ENCODE measurements at regions not wholly inside any gene's neighbourhood (a gene's known extent, or its start where the extent isn't known, plus 50 kb on each side); places are given as distances from the start of the nearest gene placed in this dataset.

DNA sequence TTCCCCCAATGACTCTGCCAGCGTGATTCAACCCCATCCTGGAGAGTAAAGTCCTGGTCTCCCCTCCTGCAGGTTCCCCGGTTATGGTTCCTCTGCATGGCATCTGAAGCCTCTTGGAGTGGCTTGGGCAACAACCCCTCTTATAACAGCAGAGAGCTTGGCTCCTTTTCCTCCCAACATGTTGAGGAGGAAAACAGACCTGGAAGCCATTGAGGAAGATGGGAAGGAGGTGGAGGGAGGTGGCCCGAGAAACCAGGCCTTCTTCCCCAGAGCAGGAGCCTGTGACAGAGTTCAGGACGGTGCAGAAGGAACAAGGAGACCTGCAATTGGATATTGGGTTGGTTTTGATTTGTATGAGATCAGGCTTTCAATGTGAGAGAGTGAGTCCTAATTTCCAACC is 184.0 kb upstream of the ADCY1 start:
- Histone ChIP-seq H3K9ac (ENCODE audit: control insufficient read depth, insufficient read depth, low read length) (no peak overlapping the region), H3K9me3 (replicated peaks; ENCODE audit: control insufficient read depth, insufficient read depth, low read length) (no peaks in the 10 kb centered on the region; the same call in 2 of the 3 replicates), H3K36me3 (ENCODE audit: control insufficient read depth in 2 of 2, insufficient read depth in 2 of 2, low read length in 1 of 2) (no peaks in the 10 kb centered on the region), H4K20me1 (ENCODE audit: control insufficient read depth, insufficient read depth) (no peaks in the 10 kb centered on the region), H3K27ac (ENCODE audit: control insufficient read depth, insufficient read depth) (no peak overlapping the region), H3K27me3 (replicated peaks in 1 of 2; ENCODE audit: control insufficient read depth in 2 of 2, insufficient read depth in 2 of 2, low read length in 1 of 2) (no peaks in the 10 kb centered on the region), H3K4me1 (ENCODE audit: control insufficient read depth, insufficient read depth, low read length) (no peaks in the 10 kb centered on the region), H2AFZ (ENCODE audit: control insufficient read depth, low read depth, low read length) (no peak overlapping the region), H3K4me3 (no peak overlapping the region), H3K79me2 (ENCODE audit: control insufficient read depth, insufficient read depth, low read length) (no peaks in the 10 kb centered on the region), H3K4me2 (ENCODE audit: control insufficient read depth, insufficient read depth) (no peak overlapping the region)
- WGBS (ENCODE audit: insufficient coverage, insufficient replicate concordance, low lambda C conversion rate, missing lambda C conversion rate) = 21% methylated on average over 4 of the region's 4 CpGs
- RAD21 ChIA-PET (ENCODE audit: unreplicated experiment) = no interaction called here
- CTCF ChIA-PET = no interaction called here
- SMC1A ChIA-PET (ENCODE audit: uncharacterized antibody, unreplicated experiment) = no interaction called here
- in situ Hi-C loops (cut with MboI) = no loop called here
- intact Hi-C loops (cut with micrococcal nuclease; ENCODE audit: unreplicated experiment) = no loop called here
- POLR2A ChIA-PET = no interaction called here
- ATAC-seq (no peak), FAIRE-seq (no peak), DNase-seq (ENCODE audit: low read depth, low spot score) (no peak)
- BruUV-seq (replicated peaks) = no TSS peak
- TF ChIP-seq ESRRA (IDR thresholded peaks at IDR 0.05; ENCODE audit: low read length) (no peak), CREM (IDR thresholded peaks at IDR 0.05; ENCODE audit: low read depth) (no peak), SMARCA5 (IDR thresholded peaks at IDR 0.05) (no peak)

DNA sequence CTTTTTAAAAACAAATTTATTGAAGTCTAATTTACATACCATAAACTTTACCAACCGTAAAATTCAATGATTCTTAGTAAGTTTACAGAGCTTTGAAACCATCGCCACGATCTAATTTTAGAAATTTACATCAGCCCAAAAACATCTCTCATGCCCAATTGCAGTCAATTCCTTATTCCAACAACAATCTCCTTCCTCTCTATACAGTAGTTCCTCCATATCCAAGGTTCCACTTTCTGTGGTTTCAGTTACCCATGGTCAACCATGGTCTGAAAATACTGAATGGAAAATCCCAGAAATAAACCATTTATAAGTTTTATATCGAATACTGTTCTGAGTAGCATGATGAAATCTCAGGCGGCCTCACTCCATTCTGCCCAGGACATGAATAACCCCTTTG is 183.4 kb upstream of the ADCY1 start:
- ChIA-PET CTCF (no interaction called here), POLR2A (no interaction called here), SMC1A (ENCODE audit: uncharacterized antibody, unreplicated experiment) (interaction anchor here (0.6 kb wide), 1 partner anchor 767 kb away, joined by 3 read pairs; no protein-coding TSS in a partner anchor), RAD21 (ENCODE audit: unreplicated experiment) (no interaction called here)
- ATAC-seq = no peak
- no peaks in the 10 kb centered on the region for H3K4me1 ChIP-seq (ENCODE audit: control insufficient read depth, insufficient read depth, low read length)
- no peak overlapping the region for H3K4me2 ChIP-seq (ENCODE audit: control insufficient read depth, insufficient read depth)
- BruUV-seq (replicated peaks) = no TSS peak
- H3K9ac ChIP-seq (ENCODE audit: control insufficient read depth, insufficient read depth, low read length) = no peak overlapping the region
- no peaks in the 10 kb centered on the region for H3K27me3 ChIP-seq (replicated peaks in 1 of 2; ENCODE audit: control insufficient read depth in 2 of 2, insufficient read depth in 2 of 2, low read length in 1 of 2)
- H2AFZ ChIP-seq (ENCODE audit: control insufficient read depth, low read depth, low read length) = no peak overlapping the region
- H3K27ac ChIP-seq (ENCODE audit: control insufficient read depth, insufficient read depth) = no peak overlapping the region
- H3K9me3 ChIP-seq (replicated peaks; ENCODE audit: control insufficient read depth, insufficient read depth, low read length) = no peaks in the 10 kb centered on the region; the same call in 2 of the 3 replicates
- H3K79me2 ChIP-seq (ENCODE audit: control insufficient read depth, insufficient read depth, low read length) = no peaks in the 10 kb centered on the region
- DNase-seq (ENCODE audit: low read depth, low spot score) = no peak
- in situ Hi-C loops (cut with MboI) = no loop called here
- intact Hi-C loops (cut with micrococcal nuclease; ENCODE audit: unreplicated experiment) = no loop called here
- no peaks in the 10 kb centered on the region for H3K36me3 ChIP-seq (ENCODE audit: control insufficient read depth in 2 of 2, insufficient read depth in 2 of 2, low read length in 1 of 2)
- H4K20me1 ChIP-seq (ENCODE audit: control insufficient read depth, insufficient read depth) = no peaks in the 10 kb centered on the region
- FAIRE-seq = no peak
- no peak overlapping the region for H3K4me3 ChIP-seq
- 54% methylated on average over 5 of the region's 5 CpGs for WGBS (ENCODE audit: insufficient coverage, insufficient replicate concordance, low lambda C conversion rate, missing lambda C conversion rate)
- TF ChIP-seq TARDBP (IDR thresholded peaks at IDR 0.05; ENCODE audit: borderline replicate concordance) = no peak
- TF ChIP-seq KDM1A (IDR thresholded peaks at IDR 0.05; ENCODE audit: borderline replicate concordance) = no peak
- TF ChIP-seq, protein P1, sequence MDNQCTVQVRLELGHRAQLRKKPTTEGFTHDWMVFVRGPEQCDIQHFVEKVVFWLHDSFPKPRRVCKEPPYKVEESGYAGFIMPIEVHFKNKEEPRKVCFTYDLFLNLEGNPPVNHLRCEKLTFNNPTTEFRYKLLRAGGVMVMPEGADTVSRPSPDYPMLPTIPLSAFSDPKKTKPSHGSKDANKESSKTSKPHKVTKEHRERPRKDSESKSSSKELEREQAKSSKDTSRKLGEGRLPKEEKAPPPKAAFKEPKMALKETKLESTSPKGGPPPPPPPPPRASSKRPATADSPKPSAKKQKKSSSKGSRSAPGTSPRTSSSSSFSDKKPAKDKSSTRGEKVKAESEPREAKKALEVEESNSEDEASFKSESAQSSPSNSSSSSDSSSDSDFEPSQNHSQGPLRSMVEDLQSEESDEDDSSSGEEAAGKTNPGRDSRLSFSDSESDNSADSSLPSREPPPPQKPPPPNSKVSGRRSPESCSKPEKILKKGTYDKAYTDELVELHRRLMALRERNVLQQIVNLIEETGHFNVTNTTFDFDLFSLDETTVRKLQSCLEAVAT (IDR thresholded peaks at IDR 0.05) = no peak
- TF ChIP-seq SMAD5 (IDR thresholded peaks at IDR 0.05; ENCODE audit: low read depth) = no peak
- no peak for TF ChIP-seq NFXL1 (IDR thresholded peaks at IDR 0.05; ENCODE audit: borderline replicate concordance)
- no peak for TF ChIP-seq ZNF384 (IDR thresholded peaks at IDR 0.05; ENCODE audit: borderline replicate concordance, low read depth, low read length)
- TF ChIP-seq, protein P2, sequence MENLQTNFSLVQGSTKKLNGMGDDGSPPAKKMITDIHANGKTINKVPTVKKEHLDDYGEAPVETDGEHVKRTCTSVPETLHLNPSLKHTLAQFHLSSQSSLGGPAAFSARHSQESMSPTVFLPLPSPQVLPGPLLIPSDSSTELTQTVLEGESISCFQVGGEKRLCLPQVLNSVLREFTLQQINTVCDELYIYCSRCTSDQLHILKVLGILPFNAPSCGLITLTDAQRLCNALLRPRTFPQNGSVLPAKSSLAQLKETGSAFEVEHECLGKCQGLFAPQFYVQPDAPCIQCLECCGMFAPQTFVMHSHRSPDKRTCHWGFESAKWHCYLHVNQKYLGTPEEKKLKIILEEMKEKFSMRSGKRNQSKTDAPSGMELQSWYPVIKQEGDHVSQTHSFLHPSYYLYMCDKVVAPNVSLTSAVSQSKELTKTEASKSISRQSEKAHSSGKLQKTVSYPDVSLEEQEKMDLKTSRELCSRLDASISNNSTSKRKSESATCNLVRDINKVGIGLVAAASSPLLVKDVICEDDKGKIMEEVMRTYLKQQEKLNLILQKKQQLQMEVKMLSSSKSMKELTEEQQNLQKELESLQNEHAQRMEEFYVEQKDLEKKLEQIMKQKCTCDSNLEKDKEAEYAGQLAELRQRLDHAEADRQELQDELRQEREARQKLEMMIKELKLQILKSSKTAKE (IDR thresholded peaks at IDR 0.05; ENCODE audit: low read depth, poor library complexity, severe bottlenecking) = no peak
- TF ChIP-seq HCFC1 (IDR thresholded peaks at IDR 0.05; ENCODE audit: low read length) = no peak
- no peak for TF ChIP-seq CEBPB (IDR thresholded peaks at IDR 0.05; ENCODE audit: borderline replicate concordance in 1 of 2, low read depth in 2 of 2, low read length in 2 of 2)
- TF ChIP-seq, protein P3, sequence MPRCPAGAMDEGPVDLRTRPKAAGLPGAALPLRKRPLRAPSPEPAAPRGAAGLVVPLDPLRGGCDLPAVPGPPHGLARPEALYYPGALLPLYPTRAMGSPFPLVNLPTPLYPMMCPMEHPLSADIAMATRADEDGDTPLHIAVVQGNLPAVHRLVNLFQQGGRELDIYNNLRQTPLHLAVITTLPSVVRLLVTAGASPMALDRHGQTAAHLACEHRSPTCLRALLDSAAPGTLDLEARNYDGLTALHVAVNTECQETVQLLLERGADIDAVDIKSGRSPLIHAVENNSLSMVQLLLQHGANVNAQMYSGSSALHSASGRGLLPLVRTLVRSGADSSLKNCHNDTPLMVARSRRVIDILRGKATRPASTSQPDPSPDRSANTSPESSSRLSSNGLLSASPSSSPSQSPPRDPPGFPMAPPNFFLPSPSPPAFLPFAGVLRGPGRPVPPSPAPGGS (IDR thresholded peaks at IDR 0.05; ENCODE audit: borderline replicate concordance, insufficient read depth, low read depth, low read length, poor library complexity, severe bottlenecking) = no peak
- no peak for TF ChIP-seq IRF4 (IDR thresholded peaks at IDR 0.05; ENCODE audit: low read depth, low read length)
- TF ChIP-seq WRNIP1 (IDR thresholded peaks at IDR 0.05; ENCODE audit: borderline replicate concordance, low read depth, low read length) = no peak
- TF ChIP-seq ZSCAN29 (IDR thresholded peaks at IDR 0.05) = no peak

Data from GM12878 (cell line).